K562 (cell line): ENCODE measurements at regions not wholly inside any gene's neighbourhood (a gene's known extent, or its start where the extent isn't known, plus 50 kb on each side); places are given as distances from the start of the nearest gene placed in this dataset.

Source experiments
- ATAC-seq: fragments of 200-7000 bp; cut with Tn5 transposase; 3 replicates; pipeline ENCODE4 v1.9.1; 2020; ENCODE audit warnings: moderate library complexity
- BruUV-seq: library from RNA; stranded (reverse); fragments of 400-500 nt; replicated peaks from 2 replicates; lab custom pipeline; 2021; lab: Mats Ljungman, UMichigan
- CTCF ChIA-PET: fragments of 300-600 bp; formaldehyde crosslinking; extraction: SDS; loops from one replicate; lab custom pipeline; 2021; ENCODE audit warnings: low intra/inter-chr PET ratio; lab: Yijun Ruan, JAX
- POLR2A ChIA-PET: fragments of 300-600, 350-650 bp; sonication (Branson Sonifier 250); formaldehyde crosslinking; extraction: SDS; loops from one replicate; lab custom pipeline; 2021; ENCODE audit warnings: antibody characterized with exemption, inconsistent platforms; lab: Yijun Ruan, JAX
- DNase-seq, 4 experiments: peaks; one replicate each; pipeline versions ENCODE4 v3.0.0 to v3.0.0-alpha.2; 2011 to 2018; ENCODE audit warnings: low spot score in 3 of 4, mixed read lengths in 3 of 4; ENCODE audit errors: extremely low read depth in 1 of 4
- FAIRE-seq: peaks from 2 replicates; lab custom pipeline; 2011; peaks lifted over from hg19 to GRCh38; lab: Jason Lieb, UNC
- H2AFZ ChIP-seq: 2 replicates; pipeline ENCODE4 v1.6.0; 2011; ENCODE audit warnings: low read depth, low read length, control low read depth, inconsistent platforms
- H3K27ac ChIP-seq: fragments of 200-600 bp; 3 replicates; pipeline ENCODE4 v1.8.0; 2011; ENCODE audit warnings: low read depth, mild to moderate bottlenecking, control low read depth, inconsistent platforms, low read length, moderate library complexity, mixed read lengths; ENCODE audit errors: extremely low read depth
- H3K27me3 ChIP-seq, 2 experiments: fragments of 300-600 bp in 1 of 2; 2 replicates in 1 of 2; 3 replicates in 1 of 2; pipeline versions ENCODE4 v1.6.0 to v1.8.0; 2011; ENCODE audit warnings: inconsistent platforms in 2 of 2, low read length in 2 of 2, mild to moderate bottlenecking in 1 of 2, mixed read lengths in 1 of 2, moderate library complexity in 1 of 2; ENCODE audit not compliant: control insufficient read depth in 2 of 2, insufficient read depth in 2 of 2
- H3K36me3 ChIP-seq: fragments of 300-600 bp; 3 replicates; pipeline ENCODE4 v1.8.0; 2011; ENCODE audit warnings: mild to moderate bottlenecking, low read length, inconsistent platforms; ENCODE audit not compliant: control insufficient read depth, insufficient read depth
- H3K4me1 ChIP-seq, 2 experiments: fragments of 200-600 bp in 1 of 2; replicated peaks in 1 of 2; 2 replicates in 1 of 2; 3 replicates in 1 of 2; pipeline versions ENCODE4 v1.5.1 to v1.8.0; 2011; ENCODE audit warnings: inconsistent platforms in 2 of 2, low read length in 2 of 2, mild to moderate bottlenecking in 1 of 2, mixed read lengths in 1 of 2, moderate library complexity in 1 of 2; ENCODE audit not compliant: control insufficient read depth in 2 of 2, insufficient read depth in 2 of 2
- H3K4me2 ChIP-seq: 2 replicates; pipeline ENCODE4 v1.6.1; 2011; ENCODE audit warnings: low read length, control low read depth, inconsistent platforms, mixed read lengths; ENCODE audit not compliant: insufficient read depth
- H3K4me3 ChIP-seq: fragments of 200-600 bp; sonication (generic), shearing (Covaris generic); 2 replicates; pipeline ENCODE4 v1.5.1; 2016; ENCODE audit warnings: control low read depth, inconsistent platforms
- H3K79me2 ChIP-seq: fragments of 200-600 bp; 3 replicates; pipeline ENCODE4 v1.8.0; 2011; ENCODE audit warnings: low read length, inconsistent platforms; ENCODE audit not compliant: control insufficient read depth, insufficient read depth
- H3K9ac ChIP-seq, 2 experiments: 2 replicates each; pipeline versions ENCODE4 v1.6.0 to v1.6.1; 2011; ENCODE audit warnings: low read depth in 2 of 2, low read length in 2 of 2, control low read depth in 1 of 2, inconsistent platforms in 1 of 2, mild to moderate bottlenecking in 1 of 2, mixed read lengths in 1 of 2; ENCODE audit not compliant: insufficient read depth in 1 of 2
- H3K9me1 ChIP-seq: one replicate; pipeline ENCODE4 v1.6.0; 2011; ENCODE audit warnings: inconsistent platforms, mild to moderate bottlenecking, low read length, moderate library complexity; ENCODE audit not compliant: control insufficient read depth, insufficient read depth
- H3K9me3 ChIP-seq: replicated peaks from 2 replicates; pipeline ENCODE4 v1.5.1; 2011; ENCODE audit warnings: low read depth, low read length, inconsistent platforms; ENCODE audit not compliant: control insufficient read depth, insufficient read depth
- H4K20me1 ChIP-seq: replicated peaks from 2 replicates; pipeline ENCODE4 v1.6.1; 2011; ENCODE audit warnings: low read length, inconsistent platforms, mixed read lengths; ENCODE audit not compliant: control insufficient read depth, insufficient read depth
- FOXM1 ChIP-seq, 2 experiments: fragments of 450-650 bp in 1 of 2; sonication (generic) in 1 of 2; formaldehyde crosslinking in 1 of 2; IDR thresholded peaks; 2 replicates each; pipeline versions ENCODE4 v1.6.1 to v1.9.0; 2017 to 2022; ENCODE audit warnings: low read depth in 2 of 2, mild to moderate bottlenecking in 2 of 2, missing genetic modification reagents in 1 of 2, moderate library complexity in 1 of 2
- FUS ChIP-seq: fragments of 200-400 bp; formaldehyde crosslinking; optimal IDR thresholded peaks from 2 replicates; pipeline ENCODE3; 2017; ENCODE audit warnings: low read depth, low read length
- LARP7 ChIP-seq: fragments of 450-650 bp; IDR thresholded peaks from 2 replicates; pipeline ENCODE4 v1.6.1; 2016
- MAZ ChIP-seq, 2 experiments: fragments of 450-650 bp in 1 of 2; sonication (generic) in 1 of 2; formaldehyde crosslinking; IDR thresholded peaks in 1 of 2; conservative IDR thresholded peaks in 1 of 2; 2 replicates each; pipeline versions ENCODE4 v1.4.0 to v1.5.0; 2020; ENCODE audit warnings: mild to moderate bottlenecking in 1 of 2, missing genetic modification reagents in 1 of 2
- NR4A1 ChIP-seq, 2 experiments: fragments of 250-450 bp in 1 of 2; fragments of 450-650 bp in 1 of 2; sonication (Bioruptor Pico) in 1 of 2; IDR thresholded peaks; 2 replicates each; pipeline versions ENCODE4 v1.4.0 to v1.6.1; 2016 to 2020; ENCODE audit warnings: mild to moderate bottlenecking in 2 of 2, missing compliant biosample characterization in 1 of 2, missing genetic modification characterization in 1 of 2, moderate library complexity in 1 of 2
- OTX1 ChIP-seq: fragments of 450-650 bp; formaldehyde crosslinking; IDR thresholded peaks from 2 replicates; pipeline ENCODE4 v1.4.0; 2022; ENCODE audit warnings: mild to moderate bottlenecking
- PRMT5 ChIP-seq: sonication (generic); formaldehyde crosslinking; IDR thresholded peaks from 2 replicates; pipeline ENCODE4 v1.5.0; 2020; ENCODE audit warnings: missing genetic modification reagents
- RBM17 ChIP-seq: fragments of 200-400 bp; formaldehyde crosslinking; IDR thresholded peaks from 2 replicates; pipeline ENCODE4 v1.6.1; 2017; ENCODE audit warnings: low read depth, mild to moderate bottlenecking, low read length, borderline replicate concordance
- SMARCA5 ChIP-seq: fragments of 450-650 bp; IDR thresholded peaks from 2 replicates; pipeline ENCODE4 v1.6.1; 2016
- TGIF2 ChIP-seq: sonication (generic); formaldehyde crosslinking; IDR thresholded peaks from 2 replicates; pipeline ENCODE4 v1.8.1; 2022; ENCODE audit warnings: mild to moderate bottlenecking, missing genetic modification reagents, moderate library complexity
- ZEB2 ChIP-seq: fragments of 450-650 bp; IDR thresholded peaks from 2 replicates; pipeline ENCODE4 v1.6.1; 2016
- ZNF316 ChIP-seq: fragments of 450-650 bp; IDR thresholded peaks from 2 replicates; pipeline ENCODE4 v1.6.1; 2016
- ZNF551 ChIP-seq: fragments of 250-450 bp; sonication (Bioruptor Pico); IDR thresholded peaks from 2 replicates; pipeline ENCODE4 v1.5.0; 2021; ENCODE audit warnings: mild to moderate bottlenecking, moderate library complexity
- ZNF696 ChIP-seq: fragments of 250-450 bp; sonication (Bioruptor Pico); conservative IDR thresholded peaks from 2 replicates; pipeline ENCODE4 v1.4.0; 2020; ENCODE audit warnings: mild to moderate bottlenecking, moderate library complexity
- WGBS: fragments of 100-300 bp; shearing (Covaris generic); methylation state at CpG from one replicate; pipeline ENCODE4 v1.1.6; 2016; ENCODE audit warnings: low coverage, mixed read lengths; ENCODE audit not compliant: insufficient coverage; ENCODE audit errors: missing lambda C conversion rate; 5-methylcytosine and 5-hydroxymethylcytosine counted together
- in situ Hi-C: fragments of 300-500 bp; cut with MboI; formaldehyde crosslinking; loops from 4 replicates; pipeline ENCODE4 v1.15.0; 2018; ENCODE audit warnings: inconsistent platforms, mixed read lengths
- intact Hi-C: fragments of 100-400 bp; cut with micrococcal nuclease; formaldehyde crosslinking; loops from 2 replicates; pipeline ENCODE4 v1.14.2; 2022
- TF ChIP-seq, protein P1 (sequence below): fragments of 250-450 bp; sonication (Bioruptor Pico); IDR thresholded peaks from 2 replicates; pipeline ENCODE4 v1.5.0; 2021
- TF ChIP-seq, protein P2 (sequence below): sonication (generic); formaldehyde crosslinking; IDR thresholded peaks from 2 replicates; pipeline ENCODE4 v1.8.0; 2023; ENCODE audit warnings: mild to moderate bottlenecking, missing genetic modification reagents
- TF ChIP-seq, protein P3 (sequence below): fragments of 450-650 bp; IDR thresholded peaks from 2 replicates; pipeline ENCODE4 v1.6.1; 2017; ENCODE audit warnings: mild to moderate bottlenecking, moderate library complexity

DNA sequence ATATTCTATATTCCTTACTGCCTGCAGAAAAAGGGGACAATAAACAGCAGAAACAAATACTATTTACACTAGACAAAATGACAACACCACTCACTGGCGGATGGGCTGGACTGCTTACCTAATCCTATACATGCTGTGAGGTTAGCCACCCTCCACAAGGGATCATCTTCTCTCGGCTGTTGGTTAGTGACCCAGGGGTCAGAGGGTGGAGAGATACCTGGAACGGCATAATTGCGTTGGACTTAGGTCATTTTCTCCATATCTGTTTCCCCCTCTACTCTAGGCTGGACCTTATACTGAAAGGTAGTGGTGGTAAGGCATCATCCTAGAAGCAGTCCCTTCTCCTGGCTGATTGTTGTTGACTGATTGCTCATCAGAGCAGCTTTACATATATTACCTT, 286.8 kb upstream of the UGT8 start (continued):
- TF ChIP-seq, protein P1, sequence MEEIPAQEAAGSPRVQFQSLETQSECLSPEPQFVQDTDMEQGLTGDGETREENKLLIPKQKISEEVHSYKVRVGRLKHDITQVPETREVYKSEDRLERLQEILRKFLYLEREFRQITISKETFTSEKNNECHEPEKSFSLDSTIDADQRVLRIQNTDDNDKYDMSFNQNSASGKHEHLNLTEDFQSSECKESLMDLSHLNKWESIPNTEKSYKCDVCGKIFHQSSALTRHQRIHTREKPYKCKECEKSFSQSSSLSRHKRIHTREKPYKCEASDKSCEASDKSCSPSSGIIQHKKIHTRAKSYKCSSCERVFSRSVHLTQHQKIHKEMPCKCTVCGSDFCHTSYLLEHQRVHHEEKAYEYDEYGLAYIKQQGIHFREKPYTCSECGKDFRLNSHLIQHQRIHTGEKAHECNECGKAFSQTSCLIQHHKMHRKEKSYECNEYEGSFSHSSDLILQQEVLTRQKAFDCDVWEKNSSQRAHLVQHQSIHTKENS (CRISPR knock-in tag), result no peak
- TF ChIP-seq TGIF2 (no peak), OTX1 (no peak)

DNA sequence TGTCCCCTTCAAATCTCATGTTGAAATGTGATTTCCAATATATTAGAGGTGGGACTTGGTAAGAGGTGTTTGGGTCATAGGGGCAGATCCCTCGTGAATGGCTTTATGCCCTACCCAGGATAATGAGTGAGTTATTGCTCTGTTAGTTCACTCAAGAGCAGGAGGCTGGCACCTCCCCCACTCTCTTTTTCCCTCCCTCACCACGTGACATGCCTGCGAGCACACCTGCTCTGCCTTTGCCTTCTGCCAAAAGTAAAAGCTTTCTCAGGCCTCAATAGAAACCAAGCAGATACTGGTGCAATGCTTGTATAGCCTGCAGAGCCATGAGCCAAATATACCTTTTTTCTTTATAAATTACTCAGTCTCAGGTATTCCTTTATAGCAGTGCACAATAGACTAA, 286.3 kb upstream of the UGT8 start:
- FAIRE-seq (no peak), DNase-seq (no peak), ATAC-seq (no peak)
- POLR2A ChIA-PET, result no interaction called here
- intact Hi-C loops, result no loop called here
- Histone ChIP-seq H3K4me1 (no peaks in the 10 kb centered on the region), H3K4me3 (no peak overlapping the region), H3K9ac (no peak overlapping the region), H3K79me2 (no peaks in the 10 kb centered on the region), H3K27me3 (no peaks in the 10 kb centered on the region), H3K9me1 (no peaks in the 10 kb centered on the region), H3K9me3 (no peaks in the 10 kb centered on the region), H2AFZ (no peak overlapping the region), H3K27ac (no peak overlapping the region), H3K4me2 (no peak overlapping the region), H3K36me3 (no peaks in the 10 kb centered on the region), H4K20me1 (no peaks in the 10 kb centered on the region)
- CTCF ChIA-PET, result no interaction called here
- in situ Hi-C loops, result no loop called here
- BruUV-seq, result no TSS peak
- 0% methylated on average over 3 of the region's 3 CpGs for WGBS
- TF ChIP-seq SMARCA5, result no peak
- no peak for TF ChIP-seq FOXM1 (IDR thresholded peaks at IDR 0.05; ENCODE audit: low read depth)
- no peak for TF ChIP-seq FOXM1 (CRISPR knock-in tag; IDR thresholded peaks at IDR 0.05; ENCODE audit: low read depth)
- no peak for TF ChIP-seq PRMT5 (CRISPR knock-in tag)
- TF ChIP-seq, protein P2, sequence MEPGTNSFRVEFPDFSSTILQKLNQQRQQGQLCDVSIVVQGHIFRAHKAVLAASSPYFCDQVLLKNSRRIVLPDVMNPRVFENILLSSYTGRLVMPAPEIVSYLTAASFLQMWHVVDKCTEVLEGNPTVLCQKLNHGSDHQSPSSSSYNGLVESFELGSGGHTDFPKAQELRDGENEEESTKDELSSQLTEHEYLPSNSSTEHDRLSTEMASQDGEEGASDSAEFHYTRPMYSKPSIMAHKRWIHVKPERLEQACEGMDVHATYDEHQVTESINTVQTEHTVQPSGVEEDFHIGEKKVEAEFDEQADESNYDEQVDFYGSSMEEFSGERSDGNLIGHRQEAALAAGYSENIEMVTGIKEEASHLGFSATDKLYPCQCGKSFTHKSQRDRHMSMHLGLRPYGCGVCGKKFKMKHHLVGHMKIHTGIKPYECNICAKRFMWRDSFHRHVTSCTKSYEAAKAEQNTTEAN (CRISPR knock-in tag), result no peak
- TF ChIP-seq MAZ (CRISPR knock-in tag; conservative IDR thresholded peaks at IDR 0.05 in 1 of 2, IDR thresholded peaks at IDR 0.05 in 1 of 2), result no peak
- no peak for TF ChIP-seq RBM17
- no peak for TF ChIP-seq NR4A1 (CRISPR knock-in tag; IDR thresholded peaks at IDR 0.05)
- no peak for TF ChIP-seq NR4A1 (tag; IDR thresholded peaks at IDR 0.05)
- TF ChIP-seq, protein P3, sequence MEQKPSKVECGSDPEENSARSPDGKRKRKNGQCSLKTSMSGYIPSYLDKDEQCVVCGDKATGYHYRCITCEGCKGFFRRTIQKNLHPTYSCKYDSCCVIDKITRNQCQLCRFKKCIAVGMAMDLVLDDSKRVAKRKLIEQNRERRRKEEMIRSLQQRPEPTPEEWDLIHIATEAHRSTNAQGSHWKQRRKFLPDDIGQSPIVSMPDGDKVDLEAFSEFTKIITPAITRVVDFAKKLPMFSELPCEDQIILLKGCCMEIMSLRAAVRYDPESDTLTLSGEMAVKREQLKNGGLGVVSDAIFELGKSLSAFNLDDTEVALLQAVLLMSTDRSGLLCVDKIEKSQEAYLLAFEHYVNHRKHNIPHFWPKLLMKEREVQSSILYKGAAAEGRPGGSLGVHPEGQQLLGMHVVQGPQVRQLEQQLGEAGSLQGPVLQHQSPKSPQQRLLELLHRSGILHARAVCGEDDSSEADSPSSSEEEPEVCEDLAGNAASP, result no peak
- TF ChIP-seq FUS, result no peak
- no peak for TF ChIP-seq LARP7
- no peak for TF ChIP-seq ZNF316
- no peak for TF ChIP-seq ZEB2
- TF ChIP-seq ZNF696, result no peak
- TF ChIP-seq ZNF551 (CRISPR knock-in tag), result no peak
